ENCODE measurements at regions not wholly inside any gene's neighbourhood (a gene's known extent, or its start where the extent isn't known, plus 50 kb on each side); places are given as distances from the start of the nearest gene placed in this dataset.

GRCh38 chr1:172755099-172755498 lies 96.2 kb downstream of the FASLG start:
- Mint-ChIP-seq H3K9me3 (peaks cover 6% of the 10 kb centered on the region), H3K4me1 (no peaks in the 10 kb centered on the region), H3K27me3 (ENCODE audit: low read depth) (no peaks in the 10 kb centered on the region), H3K4me3 (no peak overlapping the region), H3K36me3 (no peaks in the 10 kb centered on the region), H3K27ac (no peak overlapping the region)
- no peak for DNase-seq (ENCODE audit: low spot score in 2 of 2, unreplicated experiment in 2 of 2)
- no peak for TF ChIP-seq CTCF (IDR thresholded peaks at IDR 0.05; ENCODE audit: unreplicated experiment)

- no peak for DNase-seq (ENCODE audit: low spot score in 2 of 2, unreplicated experiment in 2 of 2)
- H3K9me3 Mint-ChIP-seq: peaks cover 6% of the 10 kb centered on the region
- H3K36me3 Mint-ChIP-seq: no peaks in the 10 kb centered on the region
- no peak overlapping the region for H3K4me3 Mint-ChIP-seq
- no peak for TF ChIP-seq CTCF (IDR thresholded peaks at IDR 0.05; ENCODE audit: unreplicated experiment)
- no peaks in the 10 kb centered on the region for H3K4me1 Mint-ChIP-seq
- H3K27me3 Mint-ChIP-seq (ENCODE audit: low read depth): no peaks in the 10 kb centered on the region
- no peak overlapping the region for H3K27ac Mint-ChIP-seq
These were observed 97.1 kb downstream of the FASLG start for GRCh38 chr1:172756024-172756423.

- Mint-ChIP-seq H3K27ac (no peak overlapping the region), H3K4me1 (no peaks in the 10 kb centered on the region), H3K27me3 (ENCODE audit: low read depth) (no peaks in the 10 kb centered on the region), H3K9me3 (peaks cover 6% of the 10 kb centered on the region), H3K36me3 (no peaks in the 10 kb centered on the region), H3K4me3 (no peak overlapping the region)
- TF ChIP-seq CTCF (IDR thresholded peaks at IDR 0.05; ENCODE audit: unreplicated experiment): no peak
- no peak for DNase-seq (ENCODE audit: low spot score in 2 of 2, unreplicated experiment in 2 of 2)
These were observed 99.4 kb downstream of the FASLG start for GRCh38 chr1:172758259-172758658.

GRCh38 chr1:172760121-172760520 lies 101.2 kb downstream of the FASLG start:
- Mint-ChIP-seq H3K27me3 (ENCODE audit: low read depth) (no peaks in the 10 kb centered on the region), H3K4me1 (no peaks in the 10 kb centered on the region), H3K4me3 (no peak overlapping the region), H3K9me3 (peaks cover 6% of the 10 kb centered on the region), H3K27ac (no peak overlapping the region), H3K36me3 (no peaks in the 10 kb centered on the region)
- DNase-seq (ENCODE audit: low spot score in 2 of 2, unreplicated experiment in 2 of 2): no peak
- no peak for TF ChIP-seq CTCF (IDR thresholded peaks at IDR 0.05; ENCODE audit: unreplicated experiment)

GRCh38 chr1:172761581-172762486 lies 102.9 kb downstream of the FASLG start:
- H3K27ac Mint-ChIP-seq: no peak overlapping the region
- H3K36me3 Mint-ChIP-seq: no peaks in the 10 kb centered on the region
- no peaks in the 10 kb centered on the region for H3K27me3 Mint-ChIP-seq (ENCODE audit: low read depth)
- DNase-seq (ENCODE audit: low spot score in 2 of 2, unreplicated experiment in 2 of 2): no peak
- TF ChIP-seq CTCF (IDR thresholded peaks at IDR 0.05; ENCODE audit: unreplicated experiment): no peak
- peaks cover 4% of the 10 kb centered on the region for H3K9me3 Mint-ChIP-seq
- no peaks in the 10 kb centered on the region for H3K4me1 Mint-ChIP-seq
- no peak overlapping the region for H3K4me3 Mint-ChIP-seq

Measured in mesothelial cell of epicardium (in vitro differentiated cells).